SH-SY5Y (cell line): ENCODE measurements at regions not wholly inside any gene's neighbourhood (a gene's known extent, or its start where the extent isn't known, plus 50 kb on each side); places are given as distances from the start of the nearest gene placed in this dataset.

Experiments used
- GATA2 ChIP-seq: IDR thresholded peaks from 2 replicates; pipeline ENCODE4 v1.6.1; 2011; ENCODE audit warnings: mild to moderate bottlenecking, low read depth, low read length
- GATA3 ChIP-seq: IDR thresholded peaks from 2 replicates; pipeline ENCODE4 v1.6.1; 2011; ENCODE audit warnings: low read depth, mild to moderate bottlenecking, low read length, moderate library complexity

DNA sequence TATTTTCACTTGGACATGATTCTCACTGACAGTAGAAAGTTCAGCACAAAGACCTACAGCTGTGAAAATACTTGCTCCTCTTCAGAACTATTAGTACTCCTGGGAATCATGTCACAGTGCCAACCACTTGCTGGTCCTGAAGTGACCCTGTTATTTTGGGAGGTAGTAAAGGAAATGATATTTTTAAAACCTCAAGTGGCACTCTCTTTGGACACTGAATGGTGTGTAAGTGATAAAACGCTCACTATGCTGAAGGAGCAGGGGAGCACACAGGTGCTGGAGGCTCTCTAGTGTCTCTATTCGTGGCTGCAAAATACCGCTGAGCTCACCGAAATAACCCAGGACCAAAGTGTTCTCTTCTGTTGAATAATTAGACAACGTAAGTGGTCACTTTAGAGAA, 76.9 kb upstream of the SPATA31D4 start:
- TF ChIP-seq GATA2, result no peak
- TF ChIP-seq GATA3, result no peak
